Loucy (cell line): ENCODE measurements at regions not wholly inside any gene's neighbourhood (a gene's known extent, or its start where the extent isn't known, plus 50 kb on each side); places are given as distances from the start of the nearest gene placed in this dataset.
"Not testable (repeated sequence)": the region's sequence is repeated elsewhere in the genome, so short reads cannot be mapped to it uniquely, and the experiment has no call there.

Source experiments
- H2AFZ ChIP-seq: fragments of 200-600 bp; sonication (generic); 2 replicates; pipeline ENCODE4 v1.6.0; 2016; ENCODE audit warnings: antibody characterized with exemption, mild to moderate bottlenecking, low read length, moderate library complexity
- H3F3A ChIP-seq: fragments of 200-600 bp; 2 replicates; pipeline ENCODE4 v1.6.0; 2016; ENCODE audit warnings: antibody characterized with exemption, low read depth, mild to moderate bottlenecking
- H3K27me3 ChIP-seq: fragments of 200-600 bp; sonication (generic); 2 replicates; pipeline ENCODE4 v1.6.1; 2014; ENCODE audit warnings: low read length, mild to moderate bottlenecking; ENCODE audit not compliant: insufficient read depth, poor library complexity, severe bottlenecking
- H3K36me3 ChIP-seq: fragments of 200-600 bp; sonication (generic); 2 replicates; pipeline ENCODE4 v1.6.1; 2016; ENCODE audit warnings: low read length; ENCODE audit not compliant: insufficient read depth
- H3K4me1 ChIP-seq: fragments of 200-600 bp; sonication (generic); 2 replicates; pipeline ENCODE4 v1.5.1; 2014; ENCODE audit warnings: low read length, mild to moderate bottlenecking; ENCODE audit not compliant: insufficient read depth, poor library complexity, severe bottlenecking
- H3K4me2 ChIP-seq: fragments of 200-600 bp; sonication (generic); 2 replicates; pipeline ENCODE4 v1.6.0; 2014; ENCODE audit warnings: antibody characterized with exemption, low read length, low read depth, mild to moderate bottlenecking; ENCODE audit not compliant: poor library complexity, severe bottlenecking
- H3K4me3 ChIP-seq: fragments of 200-600 bp; sonication (generic); 2 replicates; pipeline ENCODE4 v1.5.1; 2014; ENCODE audit warnings: low read length, mild to moderate bottlenecking, mixed read lengths; ENCODE audit not compliant: poor library complexity, severe bottlenecking
- H3K79me2 ChIP-seq: fragments of 200-600 bp; sonication (generic); 2 replicates; pipeline ENCODE4 v1.6.1; 2014; ENCODE audit warnings: low read length; ENCODE audit not compliant: insufficient read depth
- H3K9ac ChIP-seq: fragments of 200-600 bp; sonication (generic); 2 replicates; pipeline ENCODE4 v1.6.0; 2014; ENCODE audit warnings: mild to moderate bottlenecking, low read depth, low read length, moderate library complexity; ENCODE audit not compliant: poor library complexity, severe bottlenecking
- H3K9me2 ChIP-seq: fragments of 200-600 bp; sonication (generic); replicated peaks from 2 replicates; pipeline ENCODE4 v1.6.1; 2016; ENCODE audit warnings: low read depth, low read length, mixed read lengths
- H3K9me3 ChIP-seq: fragments of 200-600 bp; sonication (generic); 2 replicates; pipeline ENCODE4 v1.6.1; 2014; ENCODE audit warnings: mild to moderate bottlenecking, antibody characterized with exemption, low read length, low read depth; ENCODE audit not compliant: insufficient read depth
- H4K20me1 ChIP-seq: fragments of 200-600 bp; sonication (generic); 2 replicates; pipeline ENCODE4 v1.6.0; 2014; ENCODE audit warnings: antibody characterized with exemption, low read length, mild to moderate bottlenecking; ENCODE audit not compliant: insufficient read depth, poor library complexity, severe bottlenecking

DNA sequence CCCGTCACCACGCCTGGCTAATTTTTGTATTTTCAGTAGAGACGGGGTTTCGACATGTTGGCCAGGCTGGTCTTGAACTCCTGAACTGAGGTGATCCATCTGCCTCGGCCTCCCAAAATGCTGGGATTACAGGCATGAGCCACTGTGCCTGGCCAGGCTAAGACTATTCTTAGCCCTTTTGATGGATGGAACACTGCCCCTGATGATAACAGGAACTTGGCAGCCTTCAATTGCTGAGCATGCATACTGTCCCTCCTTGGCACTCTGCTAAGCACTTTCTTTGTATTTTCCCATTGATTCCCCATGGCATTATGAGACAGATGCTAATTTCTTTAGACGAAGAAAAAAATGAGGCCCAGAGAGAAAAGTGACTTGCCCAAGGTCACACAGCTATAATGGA is 457.6 kb downstream of the GOLGA6L6 start:
- not testable (repeated sequence) for H3K36me3 ChIP-seq, H3K79me2 ChIP-seq, H3F3A ChIP-seq, H3K4me2 ChIP-seq, H3K4me1 ChIP-seq, H3K27me3 ChIP-seq, H2AFZ ChIP-seq, H3K9ac ChIP-seq, H3K9me3 ChIP-seq, H3K9me2 ChIP-seq, H3K4me3 ChIP-seq, H4K20me1 ChIP-seq

GRCh38 chr15:20074082-20074481 is 467.5 kb downstream of the GOLGA6L6 start:
- not testable (repeated sequence) for H3K4me1 ChIP-seq, H3K9me2 ChIP-seq, H3K79me2 ChIP-seq, H3F3A ChIP-seq, H2AFZ ChIP-seq, H3K9me3 ChIP-seq, H3K36me3 ChIP-seq, H3K4me3 ChIP-seq, H3K4me2 ChIP-seq, H3K27me3 ChIP-seq, H3K9ac ChIP-seq, H4K20me1 ChIP-seq

GRCh38 chr15:20069043-20069442 is 472.6 kb downstream of the GOLGA6L6 start:
- not testable (repeated sequence) for H2AFZ ChIP-seq, H3K9me2 ChIP-seq, H3K79me2 ChIP-seq, H3F3A ChIP-seq, H3K4me1 ChIP-seq, H4K20me1 ChIP-seq, H3K4me2 ChIP-seq, H3K9ac ChIP-seq, H3K9me3 ChIP-seq, H3K4me3 ChIP-seq, H3K36me3 ChIP-seq, H3K27me3 ChIP-seq

- not testable (repeated sequence) for H3K9ac ChIP-seq, H3K36me3 ChIP-seq, H3K4me2 ChIP-seq, H3K4me3 ChIP-seq, H3K27me3 ChIP-seq, H3K4me1 ChIP-seq, H3F3A ChIP-seq, H3K9me2 ChIP-seq, H2AFZ ChIP-seq, H3K79me2 ChIP-seq, H3K9me3 ChIP-seq, H4K20me1 ChIP-seq
Observed at GRCh38 chr15:20066173-20066572, 475.4 kb downstream of the GOLGA6L6 start.

DNA sequence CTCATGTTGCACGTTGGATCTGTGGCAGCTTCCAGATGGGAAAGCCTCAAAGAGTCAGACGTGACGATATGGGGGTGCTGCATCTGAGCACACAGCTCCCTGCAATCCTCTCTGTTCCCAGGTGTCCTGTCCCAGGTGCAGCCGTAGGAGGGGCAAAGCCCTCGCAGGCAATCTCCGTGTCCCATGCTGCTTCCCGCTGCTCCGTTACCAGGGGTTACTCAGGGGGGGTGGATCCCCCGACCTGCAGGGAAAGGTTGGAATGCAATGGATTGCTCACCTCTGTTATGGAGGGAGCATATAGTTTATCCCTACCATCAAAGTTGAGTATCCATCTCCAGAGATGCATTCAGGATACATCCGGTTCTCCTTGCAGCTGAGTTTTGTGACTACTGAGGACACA is 476.1 kb downstream of the GOLGA6L6 start:
- not testable (repeated sequence) for H3K27me3 ChIP-seq, H3K9ac ChIP-seq, H3K9me3 ChIP-seq, H4K20me1 ChIP-seq, H3F3A ChIP-seq, H3K36me3 ChIP-seq, H3K4me3 ChIP-seq, H2AFZ ChIP-seq, H3K4me1 ChIP-seq, H3K79me2 ChIP-seq, H3K9me2 ChIP-seq, H3K4me2 ChIP-seq

GRCh38 chr15:20063167-20063566 is 478.4 kb downstream of the GOLGA6L6 start:
- not testable (repeated sequence) for H3K36me3 ChIP-seq

DNA sequence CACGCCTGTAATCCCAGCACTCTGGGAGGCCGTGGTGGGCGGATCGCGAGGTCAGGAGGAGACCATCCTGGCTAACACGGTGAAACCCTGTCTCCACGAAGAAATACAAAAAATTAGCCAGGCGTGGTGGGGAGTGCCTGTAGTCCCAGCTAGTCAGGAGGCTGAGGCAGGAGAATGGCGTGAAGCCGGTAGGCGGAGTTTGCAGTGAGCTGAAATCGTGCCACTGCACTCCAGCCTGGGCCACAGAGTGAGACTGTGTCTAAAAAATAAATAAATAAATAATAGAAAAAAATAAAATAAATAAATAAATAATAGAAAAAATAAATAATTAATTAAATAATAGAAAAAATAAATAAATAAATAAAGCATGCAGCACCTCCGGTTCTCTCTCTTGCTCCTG is 480.8 kb downstream of the GOLGA6L6 start:
- H4K20me1 ChIP-seq, H3K4me2 ChIP-seq, H3K9me2 ChIP-seq, H3K9ac ChIP-seq, H3K4me1 ChIP-seq, H3K4me3 ChIP-seq, H3F3A ChIP-seq, H3K79me2 ChIP-seq, H3K27me3 ChIP-seq, H3K9me3 ChIP-seq, H3K36me3 ChIP-seq, H2AFZ ChIP-seq: not testable (repeated sequence)

More at GRCh38 chr15:20063167-20063566, 478.4 kb downstream of the GOLGA6L6 start:
- not testable (repeated sequence) for H3K4me3 ChIP-seq, H3K9me3 ChIP-seq, H3K4me1 ChIP-seq, H3K27me3 ChIP-seq, H3K9ac ChIP-seq, H3K9me2 ChIP-seq, H3K79me2 ChIP-seq, H3F3A ChIP-seq, H3K4me2 ChIP-seq, H2AFZ ChIP-seq, H4K20me1 ChIP-seq

DNA sequence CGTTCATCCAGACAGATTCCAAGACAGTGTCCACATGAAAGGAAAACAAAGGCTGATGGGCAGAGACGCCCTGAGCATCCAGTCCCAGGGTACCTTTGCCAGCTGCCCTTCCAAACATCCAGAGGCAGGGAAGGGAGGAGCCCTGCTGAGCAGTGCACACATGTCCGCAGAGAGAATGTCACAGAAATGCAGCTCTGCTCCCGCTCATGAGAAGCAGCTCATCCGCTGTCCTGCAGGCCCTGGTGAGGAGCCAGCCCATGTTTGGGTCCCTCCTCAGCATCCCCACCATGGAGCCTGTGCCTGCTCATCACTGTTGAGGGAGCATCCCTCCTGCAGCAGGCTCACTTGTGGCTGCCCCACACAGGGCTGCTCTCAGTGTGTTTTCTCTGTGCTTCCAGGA is 484.7 kb downstream of the GOLGA6L6 start:
- not testable (repeated sequence) for H3F3A ChIP-seq, H3K9me3 ChIP-seq, H2AFZ ChIP-seq, H3K4me2 ChIP-seq, H3K9ac ChIP-seq, H3K79me2 ChIP-seq, H3K4me3 ChIP-seq, H4K20me1 ChIP-seq, H3K9me2 ChIP-seq, H3K27me3 ChIP-seq, H3K4me1 ChIP-seq, H3K36me3 ChIP-seq
